ENCODE measurements at regions not wholly inside any gene's neighbourhood (a gene's known extent, or its start where the extent isn't known, plus 50 kb on each side); places are given as distances from the start of the nearest gene placed in this dataset.

GRCh38 chr20:12605751-12606150, 403.0 kb upstream of the SPTLC3 start:
- no peak overlapping the region for H3K4me3 ChIP-seq (ENCODE audit: low read depth in 1 of 3, low read length in 3 of 3)
- H3K36me3 ChIP-seq (ENCODE audit: control insufficient read depth in 4 of 4, insufficient read depth in 3 of 4, low read depth in 1 of 4, low read length in 3 of 4): no peaks in the 10 kb centered on the region
- TF ChIP-seq FOXA2 (IDR thresholded peaks at IDR 0.05) (no peak), SP1 (IDR thresholded peaks at IDR 0.05) (no peak), CTCF (IDR thresholded peaks at IDR 0.05; ENCODE audit: low read depth, low read length, missing input control) (no peak), HNF4G (IDR thresholded peaks at IDR 0.05) (no peak)
- H3K27ac ChIP-seq (ENCODE audit: low read depth in 1 of 2, low read length in 2 of 2): no peak overlapping the region
- H3K4me1 ChIP-seq (ENCODE audit: control insufficient read depth in 4 of 4, insufficient read depth in 4 of 4, low read length in 3 of 4): no peaks in the 10 kb centered on the region
- no peak for DNase-seq (ENCODE audit: low spot score)
- no peak overlapping the region for H3K9ac ChIP-seq (ENCODE audit: low read depth in 1 of 2, low read length in 2 of 2)
- H3K27me3 ChIP-seq (ENCODE audit: control insufficient read depth in 4 of 4, insufficient read depth in 4 of 4, low read length in 3 of 4): no peaks in the 10 kb centered on the region
- H3K9me3 ChIP-seq (ENCODE audit: control insufficient read depth in 4 of 4, low read length in 3 of 4): no peaks in the 10 kb centered on the region
- 69% methylated on average over 2 of the region's 2 CpGs for WGBS

GRCh38 chr20:12610871-12611270, 397.9 kb upstream of the SPTLC3 start:
- H3K9me3 ChIP-seq (ENCODE audit: control insufficient read depth in 4 of 4, low read length in 3 of 4): no peaks in the 10 kb centered on the region
- no peak overlapping the region for H3K9ac ChIP-seq (ENCODE audit: low read depth in 1 of 2, low read length in 2 of 2)
- no peak overlapping the region for H3K4me3 ChIP-seq (ENCODE audit: low read depth in 1 of 3, low read length in 3 of 3)
- H3K27me3 ChIP-seq (ENCODE audit: control insufficient read depth in 4 of 4, insufficient read depth in 4 of 4, low read length in 3 of 4): no peaks in the 10 kb centered on the region
- H3K4me1 ChIP-seq (ENCODE audit: control insufficient read depth in 4 of 4, insufficient read depth in 4 of 4, low read length in 3 of 4): no peaks in the 10 kb centered on the region
- WGBS: 36% methylated on average over 1 of the region's 1 CpG
- no peak for DNase-seq (ENCODE audit: low spot score)
- no peak for TF ChIP-seq NR2F2 (IDR thresholded peaks at IDR 0.05)
- no peak for TF ChIP-seq SP1 (IDR thresholded peaks at IDR 0.05)
- no peak for TF ChIP-seq JUND (IDR thresholded peaks at IDR 0.05)
- no peak overlapping the region for H3K27ac ChIP-seq (ENCODE audit: low read depth in 1 of 2, low read length in 2 of 2)
- no peaks in the 10 kb centered on the region for H3K36me3 ChIP-seq (ENCODE audit: control insufficient read depth in 4 of 4, insufficient read depth in 3 of 4, low read depth in 1 of 4, low read length in 3 of 4)

DNA sequence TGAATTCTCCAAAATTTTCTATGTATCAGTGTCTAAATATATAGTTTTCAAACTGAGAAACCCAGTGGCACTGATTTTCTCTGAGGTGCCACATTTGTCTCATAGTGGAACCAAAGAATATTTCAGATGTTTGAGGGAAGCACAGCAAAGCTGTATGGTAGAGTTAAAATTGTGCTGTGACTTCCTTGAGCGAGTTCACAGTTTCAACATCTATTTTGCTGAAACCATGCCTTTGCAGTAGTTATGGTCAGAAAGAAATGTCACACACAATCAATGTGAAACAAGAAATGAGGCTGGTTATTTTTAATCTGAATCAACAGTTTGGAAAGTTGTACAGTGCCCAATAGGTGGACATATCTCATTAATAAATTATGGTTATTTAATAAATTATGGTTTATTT, 394.0 kb upstream of the SPTLC3 start:
- Histone ChIP-seq H3K27me3 (ENCODE audit: control insufficient read depth in 4 of 4, insufficient read depth in 4 of 4, low read length in 3 of 4) (peaks cover 0 to under 1% (median 0%) of the 10 kb centered on the region in 4 donors), H3K27ac (ENCODE audit: low read depth in 1 of 2, low read length in 2 of 2) (no peak overlapping the region), H3K36me3 (ENCODE audit: control insufficient read depth in 4 of 4, insufficient read depth in 3 of 4, low read depth in 1 of 4, low read length in 3 of 4) (no peaks in the 10 kb centered on the region), H3K9ac (ENCODE audit: low read depth in 1 of 2, low read length in 2 of 2) (no peak overlapping the region), H3K9me3 (ENCODE audit: control insufficient read depth in 4 of 4, low read length in 3 of 4) (peaks cover 0 to 3% (median 0%) of the 10 kb centered on the region in 4 donors), H3K4me1 (ENCODE audit: control insufficient read depth in 4 of 4, insufficient read depth in 4 of 4, low read length in 3 of 4) (no peaks in the 10 kb centered on the region), H3K4me3 (ENCODE audit: low read depth in 1 of 3, low read length in 3 of 3) (no peak overlapping the region)
- DNase-seq (ENCODE audit: low spot score): no peak
- WGBS: 69% methylated on average over 1 of the region's 1 CpG
- TF ChIP-seq, protein P1, sequence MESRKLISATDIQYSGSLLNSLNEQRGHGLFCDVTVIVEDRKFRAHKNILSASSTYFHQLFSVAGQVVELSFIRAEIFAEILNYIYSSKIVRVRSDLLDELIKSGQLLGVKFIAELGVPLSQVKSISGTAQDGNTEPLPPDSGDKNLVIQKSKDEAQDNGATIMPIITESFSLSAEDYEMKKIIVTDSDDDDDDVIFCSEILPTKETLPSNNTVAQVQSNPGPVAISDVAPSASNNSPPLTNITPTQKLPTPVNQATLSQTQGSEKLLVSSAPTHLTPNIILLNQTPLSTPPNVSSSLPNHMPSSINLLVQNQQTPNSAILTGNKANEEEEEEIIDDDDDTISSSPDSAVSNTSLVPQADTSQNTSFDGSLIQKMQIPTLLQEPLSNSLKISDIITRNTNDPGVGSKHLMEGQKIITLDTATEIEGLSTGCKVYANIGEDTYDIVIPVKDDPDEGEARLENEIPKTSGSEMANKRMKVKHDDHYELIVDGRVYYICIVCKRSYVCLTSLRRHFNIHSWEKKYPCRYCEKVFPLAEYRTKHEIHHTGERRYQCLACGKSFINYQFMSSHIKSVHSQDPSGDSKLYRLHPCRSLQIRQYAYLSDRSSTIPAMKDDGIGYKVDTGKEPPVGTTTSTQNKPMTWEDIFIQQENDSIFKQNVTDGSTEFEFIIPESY (IDR thresholded peaks at IDR 0.05): no peak
- TF ChIP-seq NR2F2 (IDR thresholded peaks at IDR 0.05) (no peak), HNF4G (IDR thresholded peaks at IDR 0.05) (no peak), RXRA (IDR thresholded peaks at IDR 0.05) (no peak), FOXA1 (IDR thresholded peaks at IDR 0.05) (no peak), MAX (IDR thresholded peaks at IDR 0.05) (no peak), HNF4A (conservative IDR thresholded peaks at IDR 0.05) (no peak), YY1 (IDR thresholded peaks at IDR 0.05) (no peak), JUND (IDR thresholded peaks at IDR 0.05) (no peak), TAF1 (conservative IDR thresholded peaks at IDR 0.05) (no peak), SP1 (IDR thresholded peaks at IDR 0.05) (no peak), CTCF (IDR thresholded peaks at IDR 0.05; ENCODE audit: low read depth, low read length, missing input control) (no peak), GABPA (IDR thresholded peaks at IDR 0.05 in 1 of 2, conservative IDR thresholded peaks at IDR 0.05 in 1 of 2) (no peak), FOXA2 (IDR thresholded peaks at IDR 0.05) (no peak), RAD21 (IDR thresholded peaks at IDR 0.05) (no peak), EGR1 (IDR thresholded peaks at IDR 0.05; ENCODE audit: low read depth in 2 of 2) (no peak)
- TF ChIP-seq, protein P2, sequence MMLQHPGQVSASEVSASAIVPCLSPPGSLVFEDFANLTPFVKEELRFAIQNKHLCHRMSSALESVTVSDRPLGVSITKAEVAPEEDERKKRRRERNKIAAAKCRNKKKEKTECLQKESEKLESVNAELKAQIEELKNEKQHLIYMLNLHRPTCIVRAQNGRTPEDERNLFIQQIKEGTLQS (IDR thresholded peaks at IDR 0.05): no peak
- TF ChIP-seq, protein P3, sequence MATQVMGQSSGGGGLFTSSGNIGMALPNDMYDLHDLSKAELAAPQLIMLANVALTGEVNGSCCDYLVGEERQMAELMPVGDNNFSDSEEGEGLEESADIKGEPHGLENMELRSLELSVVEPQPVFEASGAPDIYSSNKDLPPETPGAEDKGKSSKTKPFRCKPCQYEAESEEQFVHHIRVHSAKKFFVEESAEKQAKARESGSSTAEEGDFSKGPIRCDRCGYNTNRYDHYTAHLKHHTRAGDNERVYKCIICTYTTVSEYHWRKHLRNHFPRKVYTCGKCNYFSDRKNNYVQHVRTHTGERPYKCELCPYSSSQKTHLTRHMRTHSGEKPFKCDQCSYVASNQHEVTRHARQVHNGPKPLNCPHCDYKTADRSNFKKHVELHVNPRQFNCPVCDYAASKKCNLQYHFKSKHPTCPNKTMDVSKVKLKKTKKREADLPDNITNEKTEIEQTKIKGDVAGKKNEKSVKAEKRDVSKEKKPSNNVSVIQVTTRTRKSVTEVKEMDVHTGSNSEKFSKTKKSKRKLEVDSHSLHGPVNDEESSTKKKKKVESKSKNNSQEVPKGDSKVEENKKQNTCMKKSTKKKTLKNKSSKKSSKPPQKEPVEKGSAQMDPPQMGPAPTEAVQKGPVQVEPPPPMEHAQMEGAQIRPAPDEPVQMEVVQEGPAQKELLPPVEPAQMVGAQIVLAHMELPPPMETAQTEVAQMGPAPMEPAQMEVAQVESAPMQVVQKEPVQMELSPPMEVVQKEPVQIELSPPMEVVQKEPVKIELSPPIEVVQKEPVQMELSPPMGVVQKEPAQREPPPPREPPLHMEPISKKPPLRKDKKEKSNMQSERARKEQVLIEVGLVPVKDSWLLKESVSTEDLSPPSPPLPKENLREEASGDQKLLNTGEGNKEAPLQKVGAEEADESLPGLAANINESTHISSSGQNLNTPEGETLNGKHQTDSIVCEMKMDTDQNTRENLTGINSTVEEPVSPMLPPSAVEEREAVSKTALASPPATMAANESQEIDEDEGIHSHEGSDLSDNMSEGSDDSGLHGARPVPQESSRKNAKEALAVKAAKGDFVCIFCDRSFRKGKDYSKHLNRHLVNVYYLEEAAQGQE (IDR thresholded peaks at IDR 0.05): no peak
